ENCODE measurements at regions not wholly inside any gene's neighbourhood (a gene's known extent, or its start where the extent isn't known, plus 50 kb on each side); places are given as distances from the start of the nearest gene placed in this dataset.

DNA sequence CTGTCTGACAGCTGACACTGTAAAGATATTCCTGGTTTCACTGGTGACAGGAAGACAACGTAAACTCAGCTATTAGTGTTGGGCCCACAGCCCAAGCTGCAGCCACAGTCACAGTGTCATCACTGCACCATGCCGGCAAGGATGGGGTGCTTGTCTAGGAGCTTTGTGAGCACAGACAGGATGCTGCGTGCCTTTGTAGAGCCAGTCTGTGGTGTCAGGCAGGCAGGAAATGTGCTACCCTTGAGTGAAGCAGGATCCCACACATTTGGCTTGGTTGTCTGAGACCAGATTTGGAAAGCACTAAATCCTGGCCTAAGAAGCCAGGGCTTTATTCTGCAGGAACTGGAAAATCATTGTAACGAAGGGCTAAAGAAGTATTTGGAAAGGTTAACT lies 121.6 kb upstream of the ADAMTS16 start:
- Histone ChIP-seq H3K4me3 (replicated peaks; ENCODE audit: insufficient read depth, low read length) (no peak overlapping the region), H3K27ac (replicated peaks) (no peak overlapping the region), H3K27me3 (ENCODE audit: insufficient read depth, poor library complexity, severe bottlenecking) (no peaks in the 10 kb centered on the region)
- TF ChIP-seq, protein P1, sequence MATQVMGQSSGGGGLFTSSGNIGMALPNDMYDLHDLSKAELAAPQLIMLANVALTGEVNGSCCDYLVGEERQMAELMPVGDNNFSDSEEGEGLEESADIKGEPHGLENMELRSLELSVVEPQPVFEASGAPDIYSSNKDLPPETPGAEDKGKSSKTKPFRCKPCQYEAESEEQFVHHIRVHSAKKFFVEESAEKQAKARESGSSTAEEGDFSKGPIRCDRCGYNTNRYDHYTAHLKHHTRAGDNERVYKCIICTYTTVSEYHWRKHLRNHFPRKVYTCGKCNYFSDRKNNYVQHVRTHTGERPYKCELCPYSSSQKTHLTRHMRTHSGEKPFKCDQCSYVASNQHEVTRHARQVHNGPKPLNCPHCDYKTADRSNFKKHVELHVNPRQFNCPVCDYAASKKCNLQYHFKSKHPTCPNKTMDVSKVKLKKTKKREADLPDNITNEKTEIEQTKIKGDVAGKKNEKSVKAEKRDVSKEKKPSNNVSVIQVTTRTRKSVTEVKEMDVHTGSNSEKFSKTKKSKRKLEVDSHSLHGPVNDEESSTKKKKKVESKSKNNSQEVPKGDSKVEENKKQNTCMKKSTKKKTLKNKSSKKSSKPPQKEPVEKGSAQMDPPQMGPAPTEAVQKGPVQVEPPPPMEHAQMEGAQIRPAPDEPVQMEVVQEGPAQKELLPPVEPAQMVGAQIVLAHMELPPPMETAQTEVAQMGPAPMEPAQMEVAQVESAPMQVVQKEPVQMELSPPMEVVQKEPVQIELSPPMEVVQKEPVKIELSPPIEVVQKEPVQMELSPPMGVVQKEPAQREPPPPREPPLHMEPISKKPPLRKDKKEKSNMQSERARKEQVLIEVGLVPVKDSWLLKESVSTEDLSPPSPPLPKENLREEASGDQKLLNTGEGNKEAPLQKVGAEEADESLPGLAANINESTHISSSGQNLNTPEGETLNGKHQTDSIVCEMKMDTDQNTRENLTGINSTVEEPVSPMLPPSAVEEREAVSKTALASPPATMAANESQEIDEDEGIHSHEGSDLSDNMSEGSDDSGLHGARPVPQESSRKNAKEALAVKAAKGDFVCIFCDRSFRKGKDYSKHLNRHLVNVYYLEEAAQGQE (IDR thresholded peaks at IDR 0.05; ENCODE audit: insufficient replicate concordance, low read depth) = no peak
- no peak for TF ChIP-seq GABPA (IDR thresholded peaks at IDR 0.05; ENCODE audit: low read depth)
- no peak for TF ChIP-seq SPI1 (IDR thresholded peaks at IDR 0.05; ENCODE audit: borderline replicate concordance, low read depth)
- TF ChIP-seq POLR2AphosphoS5 (IDR thresholded peaks at IDR 0.05; ENCODE audit: low read depth) = no peak
- TF ChIP-seq, protein P2, sequence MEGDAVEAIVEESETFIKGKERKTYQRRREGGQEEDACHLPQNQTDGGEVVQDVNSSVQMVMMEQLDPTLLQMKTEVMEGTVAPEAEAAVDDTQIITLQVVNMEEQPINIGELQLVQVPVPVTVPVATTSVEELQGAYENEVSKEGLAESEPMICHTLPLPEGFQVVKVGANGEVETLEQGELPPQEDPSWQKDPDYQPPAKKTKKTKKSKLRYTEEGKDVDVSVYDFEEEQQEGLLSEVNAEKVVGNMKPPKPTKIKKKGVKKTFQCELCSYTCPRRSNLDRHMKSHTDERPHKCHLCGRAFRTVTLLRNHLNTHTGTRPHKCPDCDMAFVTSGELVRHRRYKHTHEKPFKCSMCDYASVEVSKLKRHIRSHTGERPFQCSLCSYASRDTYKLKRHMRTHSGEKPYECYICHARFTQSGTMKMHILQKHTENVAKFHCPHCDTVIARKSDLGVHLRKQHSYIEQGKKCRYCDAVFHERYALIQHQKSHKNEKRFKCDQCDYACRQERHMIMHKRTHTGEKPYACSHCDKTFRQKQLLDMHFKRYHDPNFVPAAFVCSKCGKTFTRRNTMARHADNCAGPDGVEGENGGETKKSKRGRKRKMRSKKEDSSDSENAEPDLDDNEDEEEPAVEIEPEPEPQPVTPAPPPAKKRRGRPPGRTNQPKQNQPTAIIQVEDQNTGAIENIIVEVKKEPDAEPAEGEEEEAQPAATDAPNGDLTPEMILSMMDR (IDR thresholded peaks at IDR 0.05; ENCODE audit: insufficient read depth, low read length) = no peak
- no peak for DNase-seq (ENCODE audit: low read depth in 1 of 2, low spot score in 1 of 2)

DNA sequence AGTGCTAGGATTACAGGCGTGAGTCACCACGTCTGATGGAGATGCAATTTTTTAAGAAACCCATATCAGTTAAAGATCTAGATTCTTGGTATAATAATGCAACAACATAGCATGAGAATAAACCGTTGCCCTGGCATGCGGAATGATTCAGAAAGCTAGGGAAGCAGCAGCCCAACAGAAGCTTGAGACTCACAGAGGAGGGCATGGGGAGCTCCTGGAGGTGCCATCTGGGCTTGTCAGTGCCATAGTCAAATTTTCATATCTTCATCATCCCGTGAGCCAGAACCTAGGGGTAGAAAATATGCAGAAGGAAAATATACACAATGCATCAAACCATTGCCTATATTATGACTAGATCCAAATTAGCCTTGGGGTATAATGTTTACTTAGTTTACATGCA lies 118.7 kb upstream of the ADAMTS16 start:
- no peak overlapping the region for H3K27ac ChIP-seq (replicated peaks)
- no peaks in the 10 kb centered on the region for H3K27me3 ChIP-seq (ENCODE audit: insufficient read depth, poor library complexity, severe bottlenecking)
- TF ChIP-seq SPI1 (IDR thresholded peaks at IDR 0.05; ENCODE audit: borderline replicate concordance, low read depth) = no peak
- TF ChIP-seq POLR2AphosphoS5 (IDR thresholded peaks at IDR 0.05; ENCODE audit: low read depth) = no peak
- TF ChIP-seq, protein P2 (IDR thresholded peaks at IDR 0.05; ENCODE audit: insufficient read depth, low read length) = no peak
- TF ChIP-seq, protein P1 (IDR thresholded peaks at IDR 0.05; ENCODE audit: insufficient replicate concordance, low read depth) = no peak
- no peak for TF ChIP-seq GABPA (IDR thresholded peaks at IDR 0.05; ENCODE audit: low read depth)
- H3K4me3 ChIP-seq (replicated peaks; ENCODE audit: insufficient read depth, low read length) = no peak overlapping the region
- DNase-seq (ENCODE audit: low read depth in 1 of 2, low spot score in 1 of 2) = no peak

DNA sequence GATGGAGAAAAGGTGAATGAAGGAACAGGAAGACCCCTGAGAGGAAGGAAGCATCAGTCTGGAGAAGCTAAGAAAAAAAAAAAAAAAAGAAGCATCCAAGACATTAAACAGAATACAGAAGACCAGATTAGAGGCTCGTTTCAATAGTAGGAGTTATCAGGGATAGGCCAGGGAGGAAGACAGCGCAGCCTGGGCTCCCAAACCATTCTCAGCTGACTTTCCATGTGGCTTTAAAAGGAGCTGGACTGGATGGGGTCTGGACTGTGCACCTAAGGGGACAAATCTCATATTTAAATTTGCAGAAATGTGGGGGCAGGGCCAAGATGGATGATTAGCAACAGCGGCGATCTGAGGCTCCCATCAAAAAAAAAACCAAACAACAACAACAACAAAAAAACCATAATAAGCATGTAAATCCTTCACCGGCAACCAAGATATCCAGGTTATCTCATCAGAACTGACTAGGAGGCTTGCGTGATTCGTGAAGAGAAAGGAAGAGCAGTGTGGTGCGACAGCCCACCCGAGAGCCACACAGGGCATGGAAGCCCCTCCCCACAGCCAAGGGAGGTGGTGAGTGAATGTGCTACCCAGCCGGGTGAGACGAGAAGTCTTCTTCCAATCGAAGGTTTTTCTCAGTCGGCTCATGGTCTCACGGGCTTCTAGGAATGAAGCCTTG lies 114.9 kb upstream of the ADAMTS16 start:
- no peaks in the 10 kb centered on the region for H3K27me3 ChIP-seq (ENCODE audit: insufficient read depth, poor library complexity, severe bottlenecking)
- no peak for DNase-seq (ENCODE audit: low read depth in 1 of 2, low spot score in 1 of 2)
- H3K27ac ChIP-seq (replicated peaks) = no peak overlapping the region
- TF ChIP-seq POLR2AphosphoS5 (IDR thresholded peaks at IDR 0.05; ENCODE audit: low read depth) (no peak), SPI1 (IDR thresholded peaks at IDR 0.05; ENCODE audit: borderline replicate concordance, low read depth) (no peak), GABPA (IDR thresholded peaks at IDR 0.05; ENCODE audit: low read depth) (no peak)
- TF ChIP-seq, protein P1 (IDR thresholded peaks at IDR 0.05; ENCODE audit: insufficient replicate concordance, low read depth) = no peak
- TF ChIP-seq, protein P2 (IDR thresholded peaks at IDR 0.05; ENCODE audit: insufficient read depth, low read length) = no peak
- H3K4me3 ChIP-seq (replicated peaks; ENCODE audit: insufficient read depth, low read length) = no peak overlapping the region
